ENCODE measurements at regions not wholly inside any gene's neighbourhood (a gene's known extent, or its start where the extent isn't known, plus 50 kb on each side); places are given as distances from the start of the nearest gene placed in this dataset.

DNA sequence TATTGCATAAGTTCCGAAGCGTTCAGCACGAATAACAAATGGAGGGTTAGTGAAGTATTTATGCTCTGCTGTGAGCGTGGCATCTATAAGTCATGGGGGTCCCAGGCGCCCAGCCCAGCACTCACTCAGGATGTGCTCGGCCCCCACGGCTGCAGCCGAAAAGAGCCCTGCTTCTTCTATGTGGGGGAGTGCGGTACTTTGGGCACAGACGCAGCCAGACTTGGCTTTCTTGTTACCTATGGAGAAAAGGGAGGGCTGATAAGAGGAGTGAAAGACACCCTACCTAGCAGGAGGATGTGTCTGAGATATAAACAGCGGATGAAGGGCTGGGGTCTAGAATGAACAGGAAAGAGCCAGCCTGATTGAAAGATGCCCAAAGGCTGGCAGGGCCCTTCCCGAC lies 51.4 kb downstream of the MRPL36 start:
- WGBS, 3 donors, result 79 to 82% (median 82%) methylated on average over 12 of the region's 12 CpGs
- H3K27ac ChIP-seq (ENCODE audit: low read depth, low read length), result no peak overlapping the region

GRCh38 chr5:1747803-1748085 lies 51.9 kb downstream of the MRPL36 start:
- WGBS, 3 donors, result 84 to 86% (median 85%) methylated on average over 5 of the region's 5 CpGs
- no peak overlapping the region for H3K27ac ChIP-seq (ENCODE audit: low read depth, low read length)

DNA sequence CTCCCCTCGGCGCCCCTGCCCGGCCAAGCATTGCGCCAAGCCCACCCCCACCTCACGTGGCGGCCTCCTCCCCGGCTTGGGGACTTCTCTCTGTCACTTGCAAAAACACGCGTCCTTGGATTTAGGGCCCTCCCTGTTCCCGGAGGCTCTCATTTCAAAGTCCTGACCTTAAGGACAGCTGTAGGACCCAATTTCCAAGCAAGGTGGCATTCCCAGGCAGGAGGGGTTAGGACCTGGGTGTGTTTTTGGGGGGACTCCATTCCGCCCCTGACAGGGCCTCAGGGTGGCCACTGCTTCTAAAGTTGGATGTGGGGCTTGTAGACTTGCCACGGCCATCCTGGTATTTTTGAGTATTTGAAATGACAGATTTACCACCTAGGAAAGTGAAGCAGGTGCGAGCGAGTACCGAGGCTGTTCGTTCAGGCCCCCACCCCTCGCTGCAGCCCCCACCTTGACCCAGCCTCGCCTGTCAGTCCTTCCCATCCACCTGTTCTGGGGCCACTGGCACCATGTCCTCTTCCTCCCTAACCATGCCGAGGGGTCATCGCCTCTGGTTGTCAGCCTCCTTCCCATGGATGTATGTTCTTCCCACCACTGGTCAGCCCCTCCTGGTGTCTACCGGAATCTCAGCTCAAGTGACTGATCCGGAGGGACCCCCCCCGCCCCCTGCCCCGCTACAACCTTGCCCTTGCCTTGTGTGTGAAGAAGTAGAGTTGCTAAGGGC lies 52.4 kb downstream of the MRPL36 start:
- 74 to 85% (median 81%) methylated on average over 24 of the region's 24 CpGs for WGBS, 3 donors
- H3K27ac ChIP-seq (ENCODE audit: low read depth, low read length), result no peak overlapping the region

DNA sequence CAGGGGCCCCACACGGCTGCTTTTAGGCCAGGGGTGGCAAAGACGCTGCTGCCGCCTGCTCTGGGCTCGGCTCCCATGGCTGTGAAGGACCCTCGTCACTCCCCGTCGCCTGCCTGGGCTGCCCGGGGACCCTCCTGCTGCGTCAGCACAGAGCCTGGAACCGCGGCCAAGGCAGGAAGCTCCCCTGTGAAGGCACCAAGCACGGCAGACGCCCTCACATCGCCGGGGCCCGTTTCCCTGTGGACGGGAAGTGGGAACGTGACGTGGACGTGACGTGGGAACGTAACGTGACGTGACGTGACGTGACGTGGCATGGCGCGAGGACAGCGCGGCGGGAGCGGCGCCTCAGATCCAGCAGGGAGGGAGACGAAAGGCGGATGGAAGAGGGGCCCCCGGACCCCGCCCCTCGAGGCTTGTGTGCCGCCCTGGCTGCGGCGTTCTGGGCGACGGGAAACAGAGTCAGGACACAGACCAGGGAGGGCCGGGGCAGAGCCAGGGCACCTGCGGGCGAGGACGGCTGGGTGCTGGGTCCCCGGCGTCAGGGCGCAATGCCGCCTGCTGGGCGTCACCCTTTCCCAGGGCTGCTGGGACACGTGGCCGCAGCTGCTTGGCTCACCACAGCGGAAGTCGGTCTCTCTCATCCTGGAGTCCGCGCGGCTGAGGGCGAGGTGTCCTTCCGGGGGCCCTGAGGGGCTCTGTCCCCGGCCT lies 53.1 kb downstream of the MRPL36 start:
- WGBS, 3 donors, result 92 to 93% (median 92%) methylated on average over 59 to 63 of the region's 63 CpGs

DNA sequence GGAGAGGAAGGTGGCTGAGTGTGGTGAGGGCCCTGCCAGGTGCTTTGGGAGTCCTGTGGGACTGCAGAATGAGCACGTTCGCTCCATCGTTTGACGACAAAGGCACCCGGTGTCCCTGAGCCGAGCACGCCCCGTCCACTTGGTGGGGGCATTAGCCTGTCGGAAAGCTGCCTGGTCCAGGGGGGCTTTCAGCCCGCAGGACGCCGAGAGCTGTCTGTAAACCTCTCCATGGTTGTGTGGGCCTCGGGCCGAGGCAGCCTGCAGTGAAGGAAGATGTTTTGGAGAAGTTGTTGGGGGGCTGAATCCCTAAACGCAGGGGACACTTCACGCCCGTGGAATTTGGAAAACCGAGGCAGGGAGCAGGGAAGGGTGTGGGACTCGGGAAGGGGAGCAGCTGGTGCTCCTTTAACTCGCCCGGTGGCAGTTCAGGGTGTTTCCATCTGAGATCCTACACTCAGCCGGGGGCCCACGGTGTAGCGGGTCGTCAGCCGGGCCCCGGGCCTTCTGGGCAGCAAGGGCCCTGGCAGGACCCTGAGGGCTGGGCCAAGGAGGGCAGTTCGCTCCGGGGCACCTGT lies 53.8 kb downstream of the MRPL36 start:
- H3K27ac ChIP-seq (ENCODE audit: low read depth, low read length), result no peak overlapping the region
- WGBS, 3 donors, result 66 to 86% (median 84%) methylated on average over 27 to 29 of the region's 29 CpGs

More for the DNA sequence above, 53.1 kb downstream of the MRPL36 start:
- H3K27ac ChIP-seq (ENCODE audit: low read depth, low read length), result no peak overlapping the region

DNA sequence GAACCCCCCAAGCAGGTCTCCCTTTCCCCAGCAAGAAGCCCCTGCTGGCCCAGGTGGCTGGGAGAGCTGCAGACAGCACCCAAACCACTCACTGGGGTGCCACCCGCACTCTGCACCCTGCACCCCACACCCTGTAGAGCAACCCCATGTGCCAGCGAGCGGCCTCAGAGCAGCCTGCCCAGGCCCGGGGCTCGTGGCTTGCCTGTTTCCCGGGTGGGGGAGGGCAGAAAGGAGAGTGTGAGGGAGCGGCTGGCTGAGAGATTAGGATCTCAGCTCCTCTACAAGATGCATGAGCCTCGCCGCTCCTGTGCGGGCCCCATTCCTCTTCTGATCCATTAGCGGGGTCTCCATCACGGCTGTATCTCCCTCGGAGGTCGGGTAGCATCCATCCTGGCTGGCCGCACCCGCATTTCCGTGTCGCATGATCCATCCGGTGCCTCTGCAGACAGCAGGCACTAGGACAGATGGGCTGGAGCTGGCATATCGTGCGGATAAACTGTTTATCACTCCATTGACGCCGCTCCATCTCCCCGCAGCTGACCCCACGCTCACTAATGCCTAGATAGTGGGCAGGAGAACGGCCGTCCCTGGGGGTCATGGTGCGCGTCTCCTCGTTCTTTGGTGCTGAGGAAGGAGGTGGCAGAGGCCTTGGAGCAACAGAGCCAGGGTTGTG lies 54.4 kb downstream of the MRPL36 start:
- no peak overlapping the region for H3K27ac ChIP-seq (ENCODE audit: low read depth, low read length)
- WGBS, 3 donors, result 67 to 81% (median 79%) methylated on average over 30 of the region's 30 CpGs

- 83 to 85% (median 83%) methylated on average over 21 of the region's 21 CpGs for WGBS, 3 donors
- no peak overlapping the region for H3K27ac ChIP-seq (ENCODE audit: low read depth, low read length)
Observed at GRCh38 chr5:1744393-1745122, 55.1 kb downstream of the MRPL36 start.

GRCh38 chr5:1743769-1744085 lies 55.9 kb downstream of the MRPL36 start:
- no peak overlapping the region for H3K27ac ChIP-seq (ENCODE audit: low read depth, low read length)
- 53 to 67% (median 59%) methylated on average over 5 of the region's 5 CpGs for WGBS, 3 donors

GRCh38 chr5:1743061-1743768 lies 56.4 kb downstream of the MRPL36 start:
- WGBS, 3 donors, result 63 to 74% (median 65%) methylated on average over 5 of the region's 5 CpGs
- no peak overlapping the region for H3K27ac ChIP-seq (ENCODE audit: low read depth, low read length)

GRCh38 chr5:1737790-1738405 lies 61.7 kb downstream of the MRPL36 start:
- H3K27ac ChIP-seq (ENCODE audit: low read depth, low read length), result no peak overlapping the region
- WGBS, 3 donors, result 33 to 38% (median 33%) methylated on average over 3 of the region's 3 CpGs

DNA sequence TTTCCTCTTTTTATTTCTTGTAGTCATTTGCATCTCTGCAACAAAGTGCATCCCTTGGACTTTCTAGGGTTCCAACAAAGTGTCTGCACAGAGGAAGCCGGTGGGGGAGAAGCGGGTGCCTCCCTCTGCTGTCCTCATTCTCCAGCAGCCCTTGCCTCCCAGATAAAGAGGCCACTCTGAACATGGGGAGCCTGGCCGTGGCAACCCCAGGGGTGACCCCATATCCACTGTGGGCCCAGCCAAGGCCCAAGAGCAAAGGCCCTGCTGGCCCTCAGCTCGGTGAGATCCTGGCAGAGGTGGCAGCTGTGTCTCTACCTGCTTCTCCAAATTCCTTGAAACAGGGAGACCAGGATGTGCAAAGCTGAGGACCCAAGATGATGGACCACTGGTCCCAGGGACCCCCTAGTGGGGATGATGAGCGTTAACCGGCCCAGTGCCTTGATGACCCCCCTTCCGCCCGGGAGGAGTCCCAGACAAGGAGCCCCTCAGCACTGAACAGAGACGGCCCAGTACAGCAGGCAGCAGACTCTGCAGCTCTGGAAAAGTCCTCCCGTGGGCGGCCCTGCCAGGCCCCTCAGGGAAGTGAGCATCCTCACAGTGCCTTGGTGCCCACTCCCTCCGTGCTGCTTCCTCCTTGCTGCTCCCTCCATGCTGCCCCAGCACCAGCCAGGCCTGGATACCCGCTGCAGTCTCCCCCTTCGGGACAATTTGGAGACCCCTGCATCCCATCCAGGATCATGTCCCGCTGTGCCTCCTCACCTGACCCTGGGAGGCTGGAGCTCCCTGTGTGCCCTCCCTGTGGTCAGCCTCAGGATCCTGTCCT lies 62.5 kb downstream of the MRPL36 start:
- H3K27ac ChIP-seq (ENCODE audit: low read depth, low read length), result no peak overlapping the region
- WGBS, 3 donors, result 62 to 74% (median 71%) methylated on average over 15 of the region's 15 CpGs

GRCh38 chr5:1736065-1736464 lies 63.6 kb downstream of the MRPL36 start:
- 69 to 77% (median 77%) methylated on average over 4 of the region's 4 CpGs for WGBS, 3 donors
- no peak overlapping the region for H3K27ac ChIP-seq (ENCODE audit: low read depth, low read length)

GRCh38 chr5:1735320-1735970 lies 64.2 kb downstream of the MRPL36 start:
- H3K27ac ChIP-seq (ENCODE audit: low read depth, low read length), result no peak overlapping the region
- WGBS, 3 donors, result 82 to 92% (median 91%) methylated on average over 9 of the region's 9 CpGs

DNA sequence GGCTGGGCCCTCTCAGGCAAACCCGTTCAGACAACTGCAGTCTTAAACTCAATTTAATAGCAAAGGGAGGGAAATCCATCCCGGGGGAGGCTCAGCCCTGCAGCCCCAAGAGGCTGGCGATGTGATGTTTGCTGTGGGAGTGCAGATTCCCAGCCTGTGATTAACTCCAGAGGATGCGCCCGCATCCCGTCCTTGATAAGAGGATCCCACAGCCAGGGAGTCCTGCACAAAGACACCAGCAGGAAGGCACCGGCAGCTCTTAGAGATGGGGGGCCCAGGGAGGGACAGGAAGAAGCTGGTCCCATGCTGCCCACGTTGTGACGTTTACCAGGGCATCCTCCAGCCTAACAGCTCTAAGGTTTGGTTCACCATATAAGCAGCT lies 64.7 kb downstream of the MRPL36 start:
- 39 to 55% (median 52%) methylated on average over 9 of the region's 9 CpGs for WGBS, 3 donors
- no peak overlapping the region for H3K27ac ChIP-seq (ENCODE audit: low read depth, low read length)

DNA sequence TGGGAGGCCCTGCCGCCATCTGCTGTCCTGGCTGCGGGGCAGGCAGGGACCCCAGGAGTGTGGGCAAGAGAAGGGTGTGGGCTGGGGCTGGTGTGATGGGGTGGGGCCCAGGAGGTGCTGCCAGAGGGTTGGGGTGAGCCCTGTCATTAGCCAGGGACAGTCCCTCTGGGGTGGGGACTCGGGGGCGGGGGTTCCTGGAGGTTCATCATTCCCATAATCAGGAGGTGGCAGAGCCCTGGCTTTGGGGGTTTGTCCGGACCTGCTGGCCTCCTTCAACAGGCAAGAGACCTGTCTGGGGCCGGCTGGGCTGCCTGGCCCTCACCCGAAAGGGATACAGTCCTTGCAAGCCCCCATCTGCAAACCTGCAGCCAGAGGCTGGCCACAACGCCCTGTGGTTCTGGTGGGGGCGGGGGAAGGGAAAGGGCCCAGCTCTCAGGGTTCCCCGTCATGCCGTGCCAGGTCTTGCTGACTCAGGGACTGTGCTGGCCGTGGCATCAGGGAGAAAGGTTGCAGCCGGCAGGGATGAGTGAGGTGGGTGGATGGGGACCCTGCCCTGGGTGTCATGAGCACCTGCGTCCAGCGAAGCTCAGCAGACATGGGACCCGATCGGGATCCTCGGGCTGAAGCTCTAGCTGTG lies 65.2 kb downstream of the MRPL36 start:
- WGBS, 3 donors, result 77 to 79% (median 78%) methylated on average over 18 of the region's 18 CpGs
- no peak overlapping the region for H3K27ac ChIP-seq (ENCODE audit: low read depth, low read length)

- 73 to 79% (median 74%) methylated on average over 7 of the region's 7 CpGs for WGBS, 3 donors
- no peak overlapping the region for H3K27ac ChIP-seq (ENCODE audit: low read depth, low read length)
Observed at GRCh38 chr5:1733369-1733768, 66.3 kb downstream of the MRPL36 start.
